Middle frontal gyrus (tissue), 1 donor: ENCODE measurements at regions not wholly inside any gene's neighbourhood (a gene's known extent, or its start where the extent isn't known, plus 50 kb on each side); places are given as distances from the start of the nearest gene placed in this dataset.
"Not testable (repeated sequence)": the region's sequence is repeated elsewhere in the genome, so short reads cannot be mapped to it uniquely, and the experiment has no call there.

Experiments used
- DNase-seq: peaks from one replicate; pipeline ENCODE4 v3.0.0-alpha.2; 2015; ENCODE audit warnings: low spot score; ENCODE audit errors: extremely low spot score

DNA sequence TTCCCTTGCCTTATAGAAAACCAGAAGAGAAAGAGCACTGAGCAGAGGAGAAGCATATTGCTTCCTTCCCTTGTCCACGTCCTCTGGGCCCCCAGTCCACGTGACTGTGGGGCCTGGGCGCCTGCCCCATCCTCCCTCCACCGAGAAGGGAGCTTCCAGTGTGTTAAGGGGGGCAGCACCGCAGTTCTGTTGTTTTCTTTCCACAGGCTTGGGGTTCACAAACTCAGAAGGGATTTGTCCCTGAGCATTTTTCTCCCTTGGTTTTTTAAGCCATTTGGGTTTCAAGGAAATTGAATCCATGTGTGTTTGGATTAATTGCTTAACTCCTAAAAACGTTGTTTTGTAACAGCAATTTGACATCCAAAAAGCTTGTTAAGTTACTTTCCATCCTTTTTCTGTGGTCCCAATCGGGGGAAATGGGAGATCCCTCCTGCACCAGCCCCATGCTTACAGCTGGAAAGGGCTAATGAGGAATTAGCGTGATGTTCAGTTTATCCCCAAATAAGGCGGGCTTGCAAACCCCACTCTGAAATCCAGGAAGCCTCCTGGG, 347.5 kb upstream of the TNRC6C start:
- no peak for DNase-seq

DNA sequence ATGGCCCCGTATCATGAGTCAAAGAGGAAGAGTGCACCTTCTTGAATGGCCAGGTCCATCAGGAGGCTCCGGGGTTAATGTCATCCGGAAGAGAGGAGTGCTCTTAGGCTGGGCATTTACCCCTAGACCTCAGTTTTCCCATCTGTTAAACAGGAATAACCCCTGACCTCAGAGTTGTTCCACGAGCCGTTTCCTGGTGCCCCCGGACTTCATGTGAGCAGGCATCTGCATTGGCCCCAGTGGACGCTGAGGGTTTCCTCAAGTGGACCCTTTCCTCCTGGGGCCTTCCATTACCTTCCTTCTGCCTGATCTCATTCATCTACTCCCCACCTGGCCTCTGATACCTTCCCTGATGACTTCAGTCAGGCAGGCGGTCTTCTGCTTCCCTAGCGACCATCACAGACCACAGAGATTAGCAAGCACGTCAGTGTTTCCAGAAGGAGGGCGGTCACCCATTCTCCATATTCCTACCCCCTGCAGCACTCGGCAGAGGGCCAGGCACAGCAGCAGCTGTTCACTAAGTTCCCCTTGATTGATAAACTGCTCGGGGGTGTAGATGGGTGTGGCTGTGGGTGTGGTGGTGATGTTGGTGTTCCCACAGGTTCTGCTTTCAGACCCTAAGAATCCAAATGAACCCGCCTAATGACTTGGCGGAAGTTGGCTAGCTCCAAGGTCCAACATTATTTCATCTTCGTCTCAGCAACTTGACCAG, 346.6 kb upstream of the TNRC6C start:
- DNase-seq, result no peak

DNA sequence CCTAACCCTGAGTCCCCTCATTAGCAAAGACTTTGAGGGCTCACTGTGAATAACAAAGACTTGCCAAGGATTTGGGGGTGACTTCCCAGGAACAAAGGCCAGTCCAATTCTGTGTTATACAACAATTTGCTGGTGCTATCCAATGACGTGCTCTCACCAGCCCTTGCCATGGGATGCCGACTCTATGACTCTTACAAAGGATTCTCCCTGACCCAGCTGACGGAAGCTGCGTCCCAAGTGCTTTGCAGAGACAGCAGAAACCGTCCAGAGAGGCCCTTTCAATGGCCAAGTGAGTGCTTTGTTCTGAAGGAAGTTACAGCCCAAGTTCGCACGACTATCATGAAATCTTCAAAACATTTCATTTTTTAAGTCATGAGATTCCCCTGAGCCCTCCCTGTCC, 345.3 kb upstream of the TNRC6C start:
- no peak for DNase-seq

GRCh38 chr17:77613627-77614026, 344.9 kb upstream of the TNRC6C start:
- DNase-seq, result no peak

- no peak for DNase-seq
Measured at GRCh38 chr17:77615703-77616253, 342.7 kb upstream of the TNRC6C start.

GRCh38 chr17:77616254-77616731, 342.2 kb upstream of the TNRC6C start:
- DNase-seq, result no peak

GRCh38 chr17:77617516-77617915, 341.0 kb upstream of the TNRC6C start:
- DNase-seq, result no peak

DNA sequence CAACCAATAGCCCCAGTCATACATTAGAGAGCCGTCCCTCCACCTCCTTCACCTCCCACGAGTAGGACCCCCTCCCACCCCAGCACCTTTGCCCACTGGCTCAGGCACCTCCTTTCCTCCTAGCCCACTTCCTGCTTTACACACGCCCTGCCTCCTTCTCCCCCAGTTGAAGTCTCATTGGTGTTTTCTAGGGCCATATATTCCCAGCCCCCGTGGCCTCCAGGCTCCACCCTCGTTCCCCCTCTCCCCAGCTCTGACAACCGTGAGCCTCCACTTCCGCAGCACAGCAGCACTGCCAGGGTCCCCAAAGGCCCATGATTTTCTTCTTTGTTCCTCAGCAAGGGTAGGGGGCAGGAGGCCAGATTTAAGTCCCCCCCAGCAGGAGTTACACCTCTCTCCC, 340.3 kb upstream of the TNRC6C start:
- DNase-seq, result no peak

- no peak for DNase-seq
Measured at GRCh38 chr17:77618731-77619130, 339.8 kb upstream of the TNRC6C start.

DNA sequence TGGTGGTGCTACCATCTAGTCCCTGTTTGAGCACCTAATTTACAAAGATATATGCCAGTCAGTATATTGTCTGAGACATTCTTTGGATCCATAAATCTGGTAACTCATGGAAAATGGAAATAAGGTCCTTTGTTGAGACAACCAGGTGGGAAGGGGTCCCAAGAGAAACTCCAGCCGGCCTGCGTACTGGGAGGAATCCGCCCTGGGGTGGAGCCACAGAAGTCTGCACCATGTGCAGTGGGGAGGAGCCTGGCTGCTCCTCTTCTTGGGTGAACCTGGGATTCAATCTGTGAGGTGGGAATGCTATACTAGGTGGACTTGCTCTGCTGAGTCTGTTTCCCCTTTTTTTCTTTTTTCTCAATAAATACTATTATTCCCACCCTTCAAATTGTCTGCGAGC, 339.2 kb upstream of the TNRC6C start:
- DNase-seq, result no peak

GRCh38 chr17:77619851-77620250, 338.7 kb upstream of the TNRC6C start:
- DNase-seq, result no peak

DNA sequence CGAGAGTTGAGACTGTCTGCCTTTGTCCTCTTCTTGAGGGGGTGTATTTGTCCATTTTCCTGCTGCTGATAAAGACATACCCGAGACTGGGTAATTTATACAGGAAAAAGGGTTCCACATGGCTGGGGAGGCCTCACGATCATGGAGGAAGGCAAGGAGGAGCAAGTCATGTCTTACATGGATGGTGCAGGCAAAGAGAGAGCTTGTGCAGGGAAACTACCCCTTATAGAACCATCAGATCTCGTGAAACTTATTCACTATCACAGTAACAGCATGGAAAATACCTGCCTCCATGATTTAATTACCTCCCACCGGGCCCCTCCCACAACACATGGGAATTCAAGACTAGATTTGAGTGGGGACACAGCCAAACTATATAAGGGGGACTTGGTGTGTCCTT, 338.2 kb upstream of the TNRC6C start:
- no peak for DNase-seq

- not testable (repeated sequence) for DNase-seq
Measured at GRCh38 chr17:77622084-77622483, 336.4 kb upstream of the TNRC6C start.

DNA sequence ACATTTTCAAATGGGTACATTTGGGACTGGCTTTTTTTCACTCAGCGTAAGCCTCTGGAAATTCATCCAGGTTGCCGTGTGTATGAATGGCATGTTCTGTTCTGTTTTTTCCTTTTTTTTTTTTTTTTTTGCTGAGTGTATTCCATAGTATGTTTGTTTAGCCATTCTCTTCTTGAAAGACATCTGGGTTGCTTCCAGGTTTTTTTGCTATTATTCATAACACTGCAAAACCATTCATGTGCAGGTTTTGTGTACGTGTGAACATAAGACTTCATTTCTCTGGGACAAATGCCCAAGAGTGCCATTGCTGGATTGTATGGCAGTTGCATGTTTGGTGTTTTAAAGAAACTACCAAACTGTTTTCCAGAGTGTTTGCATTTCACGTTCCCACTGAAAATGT, 335.9 kb upstream of the TNRC6C start:
- no peak for DNase-seq

DNA sequence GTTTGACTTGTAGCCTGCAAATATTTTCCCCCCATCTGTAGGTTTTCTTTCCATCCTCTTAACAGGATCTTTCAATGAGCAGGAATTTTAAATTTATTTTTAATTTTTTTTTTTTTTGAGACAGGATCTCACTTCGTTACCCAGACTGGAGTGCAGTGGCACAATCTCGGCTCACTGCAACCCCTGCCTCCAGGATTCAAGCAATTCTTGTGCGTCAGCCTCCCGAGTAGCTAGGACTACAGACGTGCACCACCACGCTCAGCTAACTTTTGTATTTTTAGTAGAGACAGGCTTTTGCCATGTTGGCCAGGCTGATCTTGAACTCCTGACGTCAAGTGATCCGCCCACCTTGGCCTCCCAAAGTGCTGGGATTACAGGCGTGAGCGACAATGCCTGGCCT, 335.2 kb upstream of the TNRC6C start:
- DNase-seq, result not testable (repeated sequence)

GRCh38 chr17:77628035-77628434, 330.5 kb upstream of the TNRC6C start:
- DNase-seq, result no peak

- DNase-seq, result not testable (repeated sequence)
Measured at GRCh38 chr17:77629284-77629683, 329.2 kb upstream of the TNRC6C start.

- DNase-seq, result no peak
Measured at GRCh38 chr17:77631307-77631706, 327.2 kb upstream of the TNRC6C start.

GRCh38 chr17:77632619-77633018, 325.9 kb upstream of the TNRC6C start:
- DNase-seq, result no peak

GRCh38 chr17:77634710-77635109, 323.8 kb upstream of the TNRC6C start:
- no peak for DNase-seq

DNA sequence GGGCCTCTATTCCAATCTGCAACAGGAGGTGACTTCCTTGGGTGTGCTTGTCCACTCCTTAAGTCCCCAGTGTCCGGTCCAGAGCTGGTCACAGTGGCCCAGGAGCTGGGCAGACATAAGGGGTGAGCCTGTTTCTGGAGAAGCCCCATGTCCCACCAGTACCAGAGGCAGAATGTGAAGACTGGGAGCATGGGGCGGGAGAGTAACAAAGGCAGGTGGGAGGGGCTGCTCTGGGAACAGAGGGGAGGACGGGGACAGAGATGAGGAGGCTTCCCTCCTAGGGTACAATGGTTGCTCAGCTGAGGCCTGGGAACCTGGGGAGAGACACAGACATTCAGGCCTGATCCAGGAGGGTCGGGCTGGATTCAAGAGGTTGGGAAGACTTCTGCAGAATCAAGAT, 323.3 kb upstream of the TNRC6C start:
- no peak for DNase-seq

GRCh38 chr17:77635785-77636184, 322.7 kb upstream of the TNRC6C start:
- not testable (repeated sequence) for DNase-seq
